ENCODE measurements at regions not wholly inside any gene's neighbourhood (a gene's known extent, or its start where the extent isn't known, plus 50 kb on each side); places are given as distances from the start of the nearest gene placed in this dataset.

DNA sequence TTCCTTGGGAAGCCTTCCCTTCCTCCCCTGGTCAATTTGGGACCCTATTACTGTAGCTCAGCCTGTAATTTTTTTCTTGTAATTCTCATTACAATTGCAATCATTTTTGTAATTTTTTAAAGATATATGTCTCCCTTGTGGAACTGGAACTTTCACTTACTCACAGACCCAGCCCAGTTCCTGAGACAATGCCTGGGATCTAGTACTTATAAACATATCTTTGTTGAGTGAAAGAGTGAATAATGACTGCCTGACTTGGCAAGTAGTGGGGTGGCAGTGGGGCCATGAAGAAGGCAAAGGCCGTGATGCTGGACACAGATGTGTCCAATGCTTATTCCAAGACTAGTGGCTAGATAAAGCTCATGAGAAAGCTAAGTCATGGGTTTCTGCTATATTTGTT is 294.5 kb upstream of the LRRN1 start:
- TF ChIP-seq CTCF (IDR thresholded peaks at IDR 0.05) (no peak), POLR2A (IDR thresholded peaks at IDR 0.05) (no peak)
